Urinary bladder (tissue), 4 donors: ENCODE measurements at regions not wholly inside any gene's neighbourhood (a gene's known extent, or its start where the extent isn't known, plus 50 kb on each side); places are given as distances from the start of the nearest gene placed in this dataset. TPM values are rescaled to one million over a fixed set of nuclear protein-coding genes. Genes with fewer than 3 reads are reported as not detected.
"Not testable (repeated sequence)": the region's sequence is repeated elsewhere in the genome, so short reads cannot be mapped to it uniquely, and the experiment has no call there.

Source experiments
- DNase-seq: peaks from one replicate; pipeline ENCODE4 v3.0.0-alpha.2; 2015; ENCODE audit errors: extremely low spot score
- H3K27ac ChIP-seq: one replicate; pipeline ENCODE4 v1.5.1; 2013; ENCODE audit warnings: low read depth, mild to moderate bottlenecking, moderate library complexity
- H3K36me3 ChIP-seq: one replicate; pipeline ENCODE4 v1.6.1; 2013; ENCODE audit warnings: mild to moderate bottlenecking, moderate library complexity; ENCODE audit not compliant: insufficient read depth
- H3K4me1 ChIP-seq: one replicate; pipeline ENCODE4 v1.6.1; 2013; ENCODE audit warnings: mild to moderate bottlenecking, moderate library complexity; ENCODE audit not compliant: insufficient read depth
- H3K4me3 ChIP-seq: one replicate; pipeline ENCODE4 v1.5.1; 2013; ENCODE audit warnings: low read depth, low read length
- WGBS: extraction: QIAGEN DNeasy Blood & Tissue Kit; methylation state at CpG from one replicate; pipeline ENCODE4 v1.1.7; 2013; 5-methylcytosine and 5-hydroxymethylcytosine counted together
- small RNA-seq: library from RNA; depleted of rRNA; stranded (forward); fragments of <200 nt; gene quantifications from one replicate; pipeline ENCODE3, GENCODE V24; 2014
- donor health status: healthy with polysubstance abuse.
- donor health status: healthy.

- H3K36me3 ChIP-seq, DNase-seq, H3K4me1 ChIP-seq, H3K27ac ChIP-seq, H3K4me3 ChIP-seq: not testable (repeated sequence)
- 93% methylated on average over 26 of the region's 26 CpGs for WGBS
Measured at GRCh38 chr12:8404341-8404740, 51.4 kb upstream of the CLEC6A start.

Small RNA genes lying in the stretch of these regions (small RNA-seq; reads per million reads assigned to genes)
- gene AC092745.3, result not detected
